Astrocyte of the cerebellum (primary cell): ENCODE measurements at regions not wholly inside any gene's neighbourhood (a gene's known extent, or its start where the extent isn't known, plus 50 kb on each side); places are given as distances from the start of the nearest gene placed in this dataset.

ENCODE experiments used
- DNase-seq: peaks from one replicate; pipeline ENCODE4 v3.0.0-alpha.2; 2011; ENCODE audit warnings: low read depth
- H3K4me3 ChIP-seq: 2 replicates; pipeline ENCODE4 v1.5.1; 2011; ENCODE audit warnings: mild to moderate bottlenecking, low read depth, low read length, moderate library complexity
- CTCF ChIP-seq: IDR thresholded peaks from 2 replicates; pipeline ENCODE4 v1.5.1; 2012; ENCODE audit warnings: low read length, low read depth, moderate library complexity, mild to moderate bottlenecking; ENCODE audit errors: missing control alignments
- in situ Hi-C: cut with HindIII; loops from 2 replicates; pipeline ENCODE4 v1.10.0; 2017; ENCODE audit warnings: low sequenced_read_pairs

- no peak overlapping the region for H3K4me3 ChIP-seq
- peak; percentile 47 for DNase-seq
- in situ Hi-C loops = no loop called here
- no peak for TF ChIP-seq CTCF
These were observed 58.2 kb upstream of the PRR16 start for GRCh38 chr5:120405923-120406322.

- no peak for TF ChIP-seq CTCF
- in situ Hi-C loops = no loop called here
- H3K4me3 ChIP-seq = no peak overlapping the region
- DNase-seq = peak; percentile 90
These were observed 50.4 kb upstream of the PRR16 start for GRCh38 chr5:120413686-120414085.
